Renal pelvis (tissue), 1 donor: ENCODE measurements at regions not wholly inside any gene's neighbourhood (a gene's known extent, or its start where the extent isn't known, plus 50 kb on each side); places are given as distances from the start of the nearest gene placed in this dataset.

Experiments used
- DNase-seq: peaks from one replicate; pipeline ENCODE4 v3.0.0-alpha.2; 2013

DNA sequence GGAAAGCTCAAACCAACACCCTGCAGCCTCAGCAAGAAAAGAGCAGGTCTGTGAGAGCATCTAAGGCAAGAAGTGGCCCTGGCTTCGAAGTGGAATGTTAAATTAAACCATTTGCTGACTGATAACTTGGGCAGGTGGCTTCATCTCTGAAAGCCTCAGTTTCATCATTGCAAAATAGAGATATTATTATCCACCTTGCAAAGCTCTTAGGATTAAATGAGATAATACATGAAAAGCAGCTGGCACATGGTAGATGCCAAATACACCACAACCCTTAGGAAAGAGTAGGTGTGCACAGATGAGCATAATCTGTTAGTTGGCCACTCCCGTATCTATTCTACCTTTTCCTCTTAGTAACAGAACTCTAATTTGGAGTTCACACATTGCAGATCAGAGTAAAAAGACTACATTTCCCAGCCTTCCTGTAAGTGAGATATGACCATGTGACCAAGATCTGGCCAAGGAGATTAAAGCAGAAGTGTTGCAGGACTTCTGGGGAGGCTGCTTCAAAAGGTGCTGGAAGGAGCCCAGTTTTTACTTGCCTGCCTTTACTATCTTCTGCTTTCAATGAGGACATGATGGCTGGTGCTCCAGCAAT, 288.7 kb downstream of the SOX9 start:
- DNase-seq, result no peak

DNA sequence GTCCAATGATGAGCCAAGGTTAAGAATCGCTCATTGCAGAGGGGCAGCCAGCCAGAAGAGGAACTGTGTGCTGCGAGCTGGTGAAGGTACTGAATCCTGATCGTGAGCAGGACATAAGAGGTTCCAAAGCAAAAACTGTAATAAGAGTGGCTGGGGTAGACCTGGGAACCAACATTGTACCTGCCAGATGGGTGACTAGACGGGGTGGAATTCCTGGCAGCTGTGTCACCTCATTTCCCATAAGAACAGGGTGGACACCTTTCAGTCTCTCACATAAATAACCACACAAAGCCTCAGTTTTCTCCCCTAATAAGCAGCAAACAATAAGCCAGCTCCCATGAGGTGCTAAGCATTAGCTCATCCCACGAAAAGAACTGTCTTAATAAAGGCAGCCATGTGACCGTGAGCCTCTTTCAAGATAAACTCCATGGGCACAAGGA, 290.3 kb downstream of the SOX9 start:
- no peak for DNase-seq

DNA sequence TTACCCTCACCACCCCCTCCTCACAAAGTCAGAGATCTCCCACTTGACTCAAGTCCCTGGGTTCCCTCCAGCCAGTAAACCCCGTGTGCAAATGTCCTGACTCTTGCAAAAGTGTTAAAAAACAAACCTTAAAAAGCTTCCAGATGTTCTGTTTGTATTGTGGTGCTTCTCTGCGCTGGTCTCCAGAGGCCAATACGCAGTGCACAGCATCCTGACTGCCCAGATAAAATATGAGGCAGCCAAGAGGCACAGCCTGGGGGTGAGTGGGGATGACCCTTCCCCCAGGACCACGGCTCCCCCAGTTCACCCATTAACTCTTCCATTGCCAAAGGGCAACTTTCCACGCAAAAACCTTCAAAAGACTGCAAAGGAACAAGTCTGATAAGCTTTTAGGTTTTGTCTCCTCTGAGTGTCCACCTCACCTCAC, 291.8 kb downstream of the SOX9 start:
- no peak for DNase-seq

DNA sequence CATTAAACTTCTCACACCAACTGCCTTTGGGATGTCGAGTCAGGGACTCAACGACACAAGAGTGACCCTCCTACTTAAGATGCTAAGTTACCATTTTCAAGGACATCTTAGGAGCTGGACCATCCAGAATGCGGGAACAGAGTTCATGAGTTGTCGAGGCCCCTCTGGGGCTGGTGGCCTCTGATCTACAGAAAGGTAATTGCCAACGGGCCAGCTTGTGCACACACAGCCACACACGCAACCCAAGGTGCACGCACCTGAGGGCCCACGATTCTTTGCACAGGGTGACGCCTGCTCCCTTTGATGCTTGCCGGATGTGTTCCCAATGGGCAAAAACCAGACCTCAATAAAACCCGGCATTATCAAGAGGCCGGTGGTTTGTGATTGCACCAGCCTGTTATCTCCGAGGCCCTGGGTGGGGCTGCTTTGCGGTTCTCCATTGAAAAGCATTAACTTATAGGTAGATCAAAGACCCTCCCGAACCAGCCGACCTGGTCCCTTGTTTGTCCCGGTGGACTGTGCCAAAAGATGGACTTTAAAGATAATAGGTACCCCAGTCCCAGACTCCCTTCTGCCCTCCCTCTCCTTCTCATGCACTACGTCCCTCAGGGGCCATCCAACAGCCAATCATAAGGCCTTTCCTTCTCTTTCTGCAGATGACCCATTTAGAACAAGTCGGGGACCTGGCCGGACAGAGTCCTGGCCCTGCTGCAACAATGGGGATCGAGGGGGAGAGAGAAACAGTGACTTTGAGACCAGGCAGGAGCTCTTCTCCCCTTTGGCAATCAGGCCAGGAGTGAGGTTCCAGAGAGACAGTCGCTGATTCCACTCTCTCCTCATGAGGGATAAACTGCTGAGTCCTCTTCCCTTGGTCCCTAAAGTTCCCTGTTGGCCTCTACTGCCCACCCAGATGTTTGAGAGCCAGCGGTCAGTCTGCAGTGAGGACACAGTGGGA, 292.5 kb downstream of the SOX9 start:
- DNase-seq, result no peak

DNA sequence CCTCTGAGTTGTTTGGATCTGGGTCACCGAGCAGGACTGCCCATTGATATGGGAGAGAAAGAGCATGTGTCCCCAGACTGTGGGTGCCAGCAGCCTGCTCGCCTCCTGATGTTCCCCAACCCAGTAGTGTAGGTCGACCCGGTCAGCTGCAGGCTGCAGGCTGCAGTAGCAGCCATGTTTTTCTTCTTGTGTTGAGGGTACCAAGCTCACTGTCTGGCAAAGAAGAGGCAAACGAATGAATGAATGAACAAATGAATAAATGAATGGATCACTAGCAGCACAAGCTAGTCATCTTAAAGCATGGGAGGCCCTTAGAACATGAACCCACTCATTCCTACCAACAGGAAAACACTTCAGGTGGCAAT, 293.2 kb downstream of the SOX9 start:
- DNase-seq, result no peak

DNA sequence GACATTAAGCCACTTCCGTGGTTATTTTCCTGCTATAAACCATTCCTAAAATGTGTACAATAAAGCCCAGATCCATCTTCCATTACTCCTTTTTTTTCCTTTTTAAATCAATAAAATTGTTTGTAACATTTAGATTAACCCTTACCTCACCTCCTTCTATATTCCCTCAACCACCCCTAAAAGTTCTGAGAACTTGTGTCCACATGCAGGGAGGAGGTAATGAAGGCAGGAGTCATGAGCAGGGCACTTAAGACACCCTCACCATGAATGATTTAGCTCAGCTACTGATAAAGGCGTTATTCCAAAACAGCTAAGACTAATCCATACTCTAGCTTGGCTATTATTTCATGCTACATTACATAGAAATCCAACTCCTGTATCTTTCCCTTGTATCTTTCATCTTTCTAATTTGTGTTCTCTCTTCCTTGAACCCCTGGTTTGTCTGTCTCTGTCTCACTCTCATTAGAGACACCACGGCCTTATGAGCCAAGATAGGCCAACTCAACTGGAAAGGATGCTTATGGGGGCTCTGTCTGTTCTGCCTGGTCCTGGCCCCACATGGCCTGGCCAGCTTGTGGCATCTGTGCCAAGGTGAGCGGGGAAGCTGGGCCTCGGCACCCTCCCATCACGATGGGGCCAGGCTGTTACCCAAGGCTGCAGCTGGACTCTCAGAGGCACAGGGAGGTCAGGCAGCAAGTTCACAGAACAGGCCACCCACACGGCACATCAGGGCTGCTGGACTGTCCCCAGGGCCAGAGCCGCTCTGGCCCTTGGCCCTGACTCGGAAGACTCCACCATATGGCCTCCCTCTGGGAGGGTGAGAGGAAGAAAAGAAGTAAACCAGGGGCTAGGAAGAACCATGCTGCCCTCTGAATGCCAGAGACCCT, 294.4 kb downstream of the SOX9 start:
- no peak for DNase-seq

DNA sequence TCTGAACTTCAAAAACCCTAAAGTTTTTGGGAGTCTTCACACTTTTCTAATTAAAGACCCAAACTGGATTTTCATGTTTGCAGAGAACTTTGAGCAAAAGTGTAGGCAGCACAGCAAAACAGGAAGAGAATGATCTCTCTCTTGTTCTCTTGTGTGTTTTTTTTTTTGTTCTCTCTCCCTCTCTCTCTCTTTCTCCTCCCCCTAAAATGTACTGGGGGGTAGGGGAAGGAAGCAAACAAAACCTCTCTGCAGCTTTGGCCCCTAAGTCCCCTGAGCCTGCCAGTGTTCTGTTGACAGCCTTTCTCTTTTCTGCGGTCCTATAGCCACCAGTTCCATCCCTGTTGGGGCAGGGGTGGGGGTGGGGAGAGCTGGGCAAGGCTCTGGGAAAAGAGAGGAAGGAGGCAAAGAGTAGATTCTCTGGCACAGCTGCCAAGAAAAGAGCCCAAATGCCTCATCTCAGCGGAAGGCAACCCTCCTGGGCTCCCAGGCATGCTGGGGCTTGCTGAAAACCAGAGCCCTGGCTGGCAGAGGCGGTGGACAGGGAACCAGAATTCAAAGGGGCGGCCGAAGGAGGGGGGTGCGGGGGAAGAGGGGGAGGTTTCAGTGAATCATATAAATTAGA, 295.3 kb downstream of the SOX9 start:
- DNase-seq, result no peak

DNA sequence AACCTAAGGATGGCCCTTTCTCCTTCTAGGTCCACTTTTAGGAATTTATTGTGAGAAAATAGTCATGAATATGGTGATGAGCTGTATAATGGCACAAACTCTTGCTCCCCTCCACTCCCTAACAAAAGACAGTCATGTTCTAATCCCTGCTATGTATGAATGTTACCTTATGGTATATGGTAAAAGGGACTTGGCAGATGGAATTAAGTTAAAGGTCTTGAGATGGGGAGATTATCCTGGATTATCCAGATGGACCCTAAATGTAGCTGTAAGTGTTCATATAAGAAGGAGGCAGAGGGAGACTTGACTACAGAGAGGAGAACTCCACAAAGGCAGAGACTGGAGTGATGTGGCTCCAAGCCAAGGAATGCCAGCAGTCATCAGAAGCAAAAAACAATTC, 296.1 kb downstream of the SOX9 start:
- DNase-seq, result no peak

DNA sequence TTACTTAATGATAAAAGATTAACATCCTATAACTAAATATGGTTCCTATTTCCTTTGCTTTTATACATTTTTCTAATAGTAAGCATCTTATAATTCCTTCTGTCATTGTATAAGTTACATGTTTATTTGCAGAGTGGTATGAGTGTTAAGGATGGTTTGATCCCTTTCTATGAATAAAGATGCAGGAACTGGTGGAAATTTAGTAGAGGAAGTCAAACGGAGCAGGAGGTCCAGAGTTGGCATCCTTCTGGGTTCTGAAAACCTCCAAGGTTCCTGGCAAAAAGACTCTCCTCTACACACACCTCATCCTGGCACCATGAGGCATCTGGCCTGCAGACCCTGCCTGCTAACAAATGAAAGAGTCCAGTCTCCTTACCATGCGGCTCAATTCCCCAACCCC, 296.8 kb downstream of the SOX9 start:
- DNase-seq, result no peak

DNA sequence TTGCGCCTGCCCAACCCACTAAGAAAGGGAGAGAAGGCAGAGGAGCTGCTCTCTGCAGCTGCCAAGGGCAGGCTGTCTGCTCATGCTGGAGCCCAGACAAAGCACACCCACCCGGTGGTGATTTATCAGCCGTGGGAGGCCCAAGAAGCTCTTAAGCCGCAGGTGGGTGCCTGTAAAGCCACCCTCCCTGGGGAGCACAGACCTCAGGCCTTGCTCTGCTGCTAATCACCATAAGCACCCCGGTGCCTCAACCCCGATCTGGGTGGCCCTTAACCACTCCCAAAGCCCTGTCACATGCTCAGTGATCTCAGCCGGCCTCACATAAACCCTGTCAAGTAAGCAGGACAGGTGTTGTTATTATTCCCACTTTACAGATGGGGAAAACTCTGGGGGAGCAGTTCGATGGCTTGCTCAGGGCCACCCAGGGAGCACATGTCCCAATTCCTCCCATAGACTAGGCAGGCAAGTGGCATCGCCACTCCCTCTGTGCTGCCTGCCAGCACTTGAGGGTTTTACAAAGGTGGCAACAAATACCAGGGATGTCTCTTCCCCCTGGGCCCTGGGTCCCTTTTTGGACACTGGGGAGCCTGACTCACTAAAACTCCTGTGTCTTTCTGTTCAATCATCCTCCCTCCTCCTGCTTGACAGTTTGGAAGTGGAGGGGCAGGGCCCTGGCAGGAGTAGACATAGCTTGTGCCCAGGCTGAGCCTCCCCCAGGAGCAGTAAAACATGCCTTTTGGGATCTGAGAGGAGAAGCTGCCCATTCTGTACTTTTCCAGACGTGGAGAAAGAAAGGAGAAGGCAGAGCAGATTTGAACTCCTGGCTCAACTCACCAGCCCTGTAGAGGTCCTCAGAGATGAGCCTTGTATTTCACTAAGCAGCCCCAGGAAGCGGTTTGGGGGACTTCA, 299.3 kb downstream of the SOX9 start:
- DNase-seq, result no peak

DNA sequence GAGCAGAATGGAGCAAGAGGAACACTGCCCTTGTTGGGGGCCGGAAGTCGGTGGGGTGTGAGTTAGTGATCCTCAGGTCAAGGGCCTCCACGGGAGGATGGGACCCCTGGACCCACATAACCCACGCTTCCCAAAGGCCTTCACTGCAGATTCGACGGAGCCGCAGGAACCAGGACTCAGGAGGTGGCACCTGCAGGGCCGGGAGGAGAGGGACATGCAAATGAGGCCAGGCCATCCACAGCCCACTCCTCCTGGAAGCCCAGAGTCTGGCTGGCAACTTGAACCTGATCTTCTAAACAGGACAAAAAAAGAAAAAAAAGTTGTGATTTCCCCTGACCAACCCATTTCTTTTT, 299.9 kb downstream of the SOX9 start:
- DNase-seq, result no peak

DNA sequence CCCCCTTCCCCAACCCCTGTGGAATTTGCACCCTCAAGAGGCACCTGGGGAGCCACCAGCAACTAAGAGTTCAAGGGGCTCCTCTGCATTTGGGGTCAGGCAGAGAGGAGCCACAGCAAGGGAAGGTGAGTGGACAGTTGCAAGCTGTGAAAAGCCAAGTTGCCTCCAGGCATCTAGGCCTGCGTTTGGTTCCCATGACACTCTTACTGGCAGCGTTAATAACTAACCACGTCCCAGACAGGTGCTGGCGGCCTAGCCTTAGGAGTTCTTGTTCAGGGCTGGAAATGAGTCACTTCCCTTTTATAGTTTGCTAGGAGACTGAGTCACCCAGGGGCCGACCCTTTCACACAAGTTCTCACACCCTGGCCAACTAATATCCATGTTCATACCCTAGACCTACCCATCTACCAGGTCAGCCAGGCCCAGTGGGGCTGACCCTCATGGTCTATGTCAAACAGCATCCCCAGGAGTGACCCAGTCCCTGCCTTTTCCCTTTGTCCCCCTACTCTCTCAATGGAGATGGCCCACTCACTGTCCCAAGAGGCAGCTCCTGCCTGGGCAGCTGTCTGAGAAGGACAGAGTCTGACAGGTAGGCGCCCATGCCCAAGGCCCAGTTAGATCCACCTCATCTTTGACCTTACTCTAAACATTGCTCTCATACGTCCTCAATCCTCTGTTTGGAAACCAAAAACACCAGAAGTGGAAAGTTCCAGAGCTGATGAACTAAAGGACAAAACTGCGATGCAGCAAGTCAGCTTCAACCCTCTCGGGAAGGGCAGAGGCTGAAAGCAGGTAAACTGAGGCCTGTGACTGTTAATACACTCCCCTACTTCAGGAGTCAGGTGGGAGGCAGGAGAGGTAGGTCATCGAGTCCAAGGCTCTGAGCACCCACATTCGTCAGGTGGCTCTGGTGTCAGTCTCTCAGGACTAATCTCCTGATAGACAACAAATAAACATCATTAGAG, 300.6 kb downstream of the SOX9 start:
- DNase-seq, result peak; percentile 67

DNA sequence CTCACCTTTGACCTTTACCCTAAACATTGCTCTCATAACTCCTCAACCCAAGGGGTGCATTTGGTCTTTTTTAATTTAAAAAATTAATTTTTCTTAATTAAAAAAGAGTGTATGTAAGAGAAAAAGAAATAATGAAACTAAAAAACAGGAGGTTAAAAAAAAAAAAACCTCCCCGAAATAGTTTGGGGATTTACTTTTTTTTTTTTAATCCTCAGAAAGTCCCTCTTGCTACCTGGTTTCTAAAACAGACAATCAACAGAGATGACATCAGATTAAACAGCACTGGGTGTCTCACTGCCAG, 301.3 kb downstream of the SOX9 start:
- DNase-seq, result no peak

DNA sequence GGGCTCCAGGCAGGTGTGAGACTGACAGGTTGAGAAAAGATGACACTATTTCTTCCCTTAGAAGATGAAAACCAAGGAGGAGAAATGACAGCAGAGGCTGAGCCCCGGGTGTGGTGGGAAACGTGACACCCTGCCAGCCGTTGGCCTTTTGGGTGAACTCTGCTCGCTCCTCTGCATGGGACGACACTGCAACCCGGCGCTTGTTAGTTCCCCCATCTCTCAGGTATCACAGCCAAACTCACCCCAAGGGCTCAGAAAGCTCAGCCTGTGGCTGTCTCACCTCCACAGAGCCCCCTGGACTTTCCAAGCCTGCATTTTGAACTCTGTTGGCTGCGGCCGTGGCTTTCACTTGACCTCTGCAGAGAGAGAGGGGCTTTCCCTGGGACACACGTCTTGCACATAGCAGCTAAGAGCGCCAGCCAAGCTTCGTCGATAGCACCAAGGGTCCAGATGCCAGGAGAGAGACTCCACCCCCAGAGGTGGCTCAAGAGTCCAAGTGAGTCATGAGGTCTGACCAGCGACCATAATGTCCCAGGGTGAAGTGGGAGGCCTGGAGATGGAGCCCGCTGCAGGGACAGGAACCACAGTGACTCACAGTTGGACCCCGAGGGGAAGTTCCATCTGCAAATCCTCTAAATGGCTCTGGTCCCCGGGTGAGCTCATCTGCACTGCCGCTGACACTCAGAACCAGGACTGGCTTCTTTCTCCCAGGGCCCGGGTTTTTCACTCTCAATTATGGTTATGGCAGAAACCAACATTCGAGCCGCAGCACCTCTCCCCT, 301.9 kb downstream of the SOX9 start:
- DNase-seq, result no peak

DNA sequence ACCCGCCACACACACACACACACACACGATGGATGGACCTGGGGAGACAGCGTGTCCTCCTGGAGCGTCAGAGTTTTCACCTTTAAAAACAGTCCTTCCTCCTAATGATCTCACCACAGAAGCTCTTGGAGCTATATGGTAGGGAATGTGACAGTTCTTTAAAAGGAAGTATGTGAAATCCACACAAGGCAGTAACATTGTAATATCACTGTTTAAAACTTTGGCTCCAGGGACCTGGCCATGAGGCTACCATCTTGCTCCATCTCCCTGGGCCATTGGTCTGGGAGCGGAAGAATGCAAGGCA, 302.4 kb downstream of the SOX9 start:
- DNase-seq, result no peak

DNA sequence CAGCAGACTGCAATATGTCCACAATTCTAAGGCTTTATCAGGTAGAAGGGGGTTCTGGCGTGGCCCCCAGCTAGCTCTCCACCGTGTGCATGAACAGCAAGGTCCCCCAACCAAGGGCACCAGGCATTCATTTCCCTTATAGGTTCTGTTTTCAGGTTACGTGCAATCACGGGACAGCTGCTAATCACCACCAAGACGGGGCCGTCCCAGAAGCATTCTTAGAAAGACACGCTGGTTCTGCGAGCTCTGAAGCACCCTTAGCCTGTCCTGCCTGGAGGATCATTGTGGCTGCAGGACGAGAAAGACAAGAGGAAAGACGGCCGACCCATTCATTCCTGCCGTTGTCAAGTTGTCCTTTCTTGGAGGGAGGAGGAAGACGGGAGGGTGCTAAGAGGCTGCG, 302.9 kb downstream of the SOX9 start:
- DNase-seq, result no peak

DNA sequence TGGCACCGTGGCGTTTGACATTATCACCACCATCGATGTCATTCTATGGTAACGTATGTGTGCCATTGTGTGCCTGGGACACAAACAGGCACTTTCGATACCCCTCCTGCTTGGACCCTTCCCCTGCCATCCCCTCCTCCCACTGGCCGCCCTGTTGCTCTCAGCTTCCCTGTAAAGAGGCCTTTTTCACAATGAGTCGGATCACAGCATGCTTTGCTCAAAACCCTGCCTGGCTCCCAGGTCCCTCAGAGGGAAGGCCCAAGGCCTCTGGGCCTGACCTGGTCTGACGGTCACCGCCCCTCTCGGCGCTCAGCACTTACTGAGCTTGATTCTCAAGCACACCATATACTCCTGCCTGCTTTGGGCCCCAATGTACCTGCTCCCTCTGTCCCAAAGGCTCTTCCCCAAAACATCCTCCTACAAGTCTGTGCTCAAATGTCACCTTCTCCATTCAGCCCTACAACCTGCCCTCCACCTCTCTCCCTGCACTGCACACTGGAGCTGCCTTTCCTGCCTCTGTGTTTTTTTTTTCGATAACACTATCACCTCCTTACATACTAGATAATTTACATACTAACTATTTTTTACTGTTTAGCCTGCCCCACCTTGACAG, 303.8 kb downstream of the SOX9 start:
- DNase-seq, result no peak

DNA sequence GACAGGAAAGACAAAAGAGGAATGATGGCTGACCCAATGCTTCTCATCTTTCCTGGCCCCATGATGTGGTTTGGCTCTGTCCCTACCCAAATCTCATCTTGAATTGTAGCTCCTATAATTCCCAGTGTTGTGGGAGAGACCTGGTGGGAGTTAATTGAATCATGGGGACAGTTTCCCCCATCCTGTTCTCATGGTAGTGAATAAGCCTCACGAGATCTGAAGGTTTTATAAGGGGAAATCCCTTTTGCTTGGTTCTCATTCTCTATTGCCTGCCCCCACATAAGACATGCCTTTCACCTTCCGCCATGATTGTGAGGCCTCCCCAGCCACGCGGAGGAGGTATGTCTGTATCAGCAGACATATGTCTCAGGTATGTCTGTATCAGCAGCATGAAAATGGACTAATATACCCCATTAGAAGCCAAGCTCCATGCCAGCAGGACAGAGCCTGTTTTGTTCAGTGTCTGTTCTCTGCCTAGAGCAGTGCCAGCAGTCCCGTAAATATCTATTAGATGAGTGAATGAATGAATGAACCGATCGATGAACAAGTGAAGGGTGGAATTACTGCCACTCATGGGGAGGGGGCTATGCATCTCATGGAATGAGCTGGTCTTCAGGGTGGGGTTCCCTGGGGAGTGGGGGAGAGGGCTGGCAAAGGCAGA, 304.4 kb downstream of the SOX9 start:
- no peak for DNase-seq
